Keratinocyte (primary cell): ENCODE measurements at regions not wholly inside any gene's neighbourhood (a gene's known extent, or its start where the extent isn't known, plus 50 kb on each side); places are given as distances from the start of the nearest gene placed in this dataset.

Source experiments
- DNase-seq: peaks from one replicate; pipeline ENCODE4 v3.0.0-alpha.2; 2011; ENCODE audit warnings: low read depth, missing footprints, low spot score
- FAIRE-seq: peaks from 2 replicates; lab custom pipeline; 2011; peaks lifted over from hg19 to GRCh38; lab: Jason Lieb, UNC
- H2AFZ ChIP-seq: 2 replicates; pipeline ENCODE4 v1.6.0; 2012; ENCODE audit warnings: low read length, control low read depth, inconsistent platforms; ENCODE audit not compliant: control insufficient read depth
- H3K27ac ChIP-seq: 2 replicates; pipeline ENCODE4 v1.5.1; 2011; ENCODE audit warnings: low read length; ENCODE audit not compliant: control insufficient read depth, insufficient read depth
- H3K27me3 ChIP-seq: 3 replicates; pipeline ENCODE4 v1.6.0; 2011; ENCODE audit warnings: low read length; ENCODE audit not compliant: control insufficient read depth, insufficient read depth; ENCODE audit errors: extremely low read depth
- H3K36me3 ChIP-seq, 2 experiments: 2 replicates in 1 of 2; 3 replicates in 1 of 2; pipeline ENCODE4 v1.5.1; 2011; ENCODE audit warnings: low read length in 2 of 2, mild to moderate bottlenecking in 1 of 2; ENCODE audit not compliant: control insufficient read depth in 2 of 2, insufficient read depth in 2 of 2; ENCODE audit errors: extremely low read depth in 1 of 2
- H3K4me1 ChIP-seq: 3 replicates; pipeline ENCODE4 v1.5.1; 2011; ENCODE audit warnings: low read length; ENCODE audit not compliant: control insufficient read depth, insufficient read depth; ENCODE audit errors: extremely low read depth
- H3K4me2 ChIP-seq: 3 replicates; pipeline ENCODE4 v1.6.0; 2011; ENCODE audit warnings: low read depth, low read length; ENCODE audit not compliant: control insufficient read depth, insufficient read depth; ENCODE audit errors: extremely low read depth
- H3K4me3 ChIP-seq, 3 experiments: fragments of 200-600 bp in 1 of 3; sonication (generic) in 1 of 3; 2 replicates in 2 of 3; 3 replicates in 1 of 3; pipeline ENCODE4 v1.5.1; 2011 to 2016; ENCODE audit warnings: low read length in 3 of 3, mild to moderate bottlenecking in 3 of 3, control low read depth in 2 of 3, inconsistent platforms in 1 of 3, low read depth in 1 of 3, mixed read lengths in 1 of 3, mixed run types in 1 of 3, moderate library complexity in 1 of 3; ENCODE audit not compliant: control insufficient read depth in 2 of 3, insufficient read depth in 2 of 3; ENCODE audit errors: extremely low read depth in 1 of 3
- H3K79me2 ChIP-seq: 2 replicates; pipeline ENCODE4 v1.6.0; 2012; ENCODE audit warnings: low read length; ENCODE audit not compliant: control insufficient read depth, insufficient read depth
- H3K9ac ChIP-seq: 3 replicates; pipeline ENCODE4 v1.6.0; 2011; ENCODE audit warnings: low read length; ENCODE audit not compliant: control insufficient read depth, insufficient read depth; ENCODE audit errors: extremely low read depth
- H3K9me1 ChIP-seq: 3 replicates; pipeline ENCODE4 v1.6.0; 2011; ENCODE audit warnings: low read length; ENCODE audit not compliant: control insufficient read depth, insufficient read depth; ENCODE audit errors: extremely low read depth
- H3K9me3 ChIP-seq: 2 replicates; pipeline ENCODE4 v1.5.1; 2012; ENCODE audit warnings: low read depth, low read length; ENCODE audit not compliant: control insufficient read depth
- H4K20me1 ChIP-seq: 3 replicates; pipeline ENCODE4 v1.6.0; 2011; ENCODE audit warnings: low read length; ENCODE audit not compliant: control insufficient read depth, insufficient read depth; ENCODE audit errors: extremely low read depth
- EZH2 ChIP-seq: IDR thresholded peaks from one replicate; pipeline ENCODE4 v1.6.1; 2012; ENCODE audit warnings: inconsistent platforms, mild to moderate bottlenecking, low read length, moderate library complexity
- dilution Hi-C: fragments of 300-500 bp; cut with MboI; formaldehyde crosslinking; loops from one replicate; pipeline ENCODE4 v1.7.0; 2020; ENCODE audit warnings: low sequenced_read_pairs; ENCODE audit not compliant: extremely low pct_ligation_motif_present
- TF ChIP-seq, protein P1 (sequence below), 3 experiments: IDR thresholded peaks in 1 of 3; conservative IDR thresholded peaks in 1 of 3; optimal IDR thresholded peaks in 1 of 3; 2 replicates in 2 of 3; 3 replicates in 1 of 3; pipeline versions ENCODE3 to v1.5.1; 2011; ENCODE audit warnings: low read length in 3 of 3, mild to moderate bottlenecking in 3 of 3, moderate library complexity in 2 of 3, control low read depth in 1 of 3, inconsistent platforms in 1 of 3; ENCODE audit not compliant: insufficient read depth in 2 of 3; ENCODE audit errors: extremely low read depth in 1 of 3

DNA sequence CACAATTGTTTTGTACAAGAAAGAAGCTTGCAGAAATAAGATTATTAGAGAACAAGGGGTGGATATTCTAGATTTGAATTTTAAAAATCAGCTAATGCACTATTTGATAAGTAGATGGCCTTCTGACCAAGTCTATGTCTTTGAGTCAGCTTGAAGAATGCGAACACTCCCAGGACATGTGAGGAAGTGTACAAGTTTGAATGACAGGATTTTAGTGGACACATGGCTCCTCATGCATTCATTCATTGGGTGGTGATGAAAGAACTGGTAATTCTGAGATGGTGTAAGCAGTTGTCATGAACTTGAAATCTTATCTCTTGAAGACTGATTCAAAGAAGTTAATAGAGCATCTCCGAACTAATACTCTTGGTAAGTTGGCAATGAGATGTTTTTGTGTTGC lies 548.2 kb upstream of the CNKSR2 start:
- H3K9me3 ChIP-seq: no peaks in the 10 kb centered on the region
- H3K4me1 ChIP-seq: no peaks in the 10 kb centered on the region
- H3K4me3 ChIP-seq: no peak overlapping the region
- no peaks in the 10 kb centered on the region for H3K79me2 ChIP-seq
- no peak for DNase-seq
- no peak overlapping the region for H3K27ac ChIP-seq
- no peak overlapping the region for H2AFZ ChIP-seq
- H4K20me1 ChIP-seq: no peaks in the 10 kb centered on the region
- H3K27me3 ChIP-seq: no peaks in the 10 kb centered on the region
- dilution Hi-C loops: no loop called here
- no peaks in the 10 kb centered on the region for H3K9me1 ChIP-seq
- no peak for FAIRE-seq
- no peaks in the 10 kb centered on the region for H3K36me3 ChIP-seq
- H3K9ac ChIP-seq: no peak overlapping the region
- H3K4me2 ChIP-seq: no peak overlapping the region
- TF ChIP-seq EZH2: no peak
- TF ChIP-seq, protein P1, sequence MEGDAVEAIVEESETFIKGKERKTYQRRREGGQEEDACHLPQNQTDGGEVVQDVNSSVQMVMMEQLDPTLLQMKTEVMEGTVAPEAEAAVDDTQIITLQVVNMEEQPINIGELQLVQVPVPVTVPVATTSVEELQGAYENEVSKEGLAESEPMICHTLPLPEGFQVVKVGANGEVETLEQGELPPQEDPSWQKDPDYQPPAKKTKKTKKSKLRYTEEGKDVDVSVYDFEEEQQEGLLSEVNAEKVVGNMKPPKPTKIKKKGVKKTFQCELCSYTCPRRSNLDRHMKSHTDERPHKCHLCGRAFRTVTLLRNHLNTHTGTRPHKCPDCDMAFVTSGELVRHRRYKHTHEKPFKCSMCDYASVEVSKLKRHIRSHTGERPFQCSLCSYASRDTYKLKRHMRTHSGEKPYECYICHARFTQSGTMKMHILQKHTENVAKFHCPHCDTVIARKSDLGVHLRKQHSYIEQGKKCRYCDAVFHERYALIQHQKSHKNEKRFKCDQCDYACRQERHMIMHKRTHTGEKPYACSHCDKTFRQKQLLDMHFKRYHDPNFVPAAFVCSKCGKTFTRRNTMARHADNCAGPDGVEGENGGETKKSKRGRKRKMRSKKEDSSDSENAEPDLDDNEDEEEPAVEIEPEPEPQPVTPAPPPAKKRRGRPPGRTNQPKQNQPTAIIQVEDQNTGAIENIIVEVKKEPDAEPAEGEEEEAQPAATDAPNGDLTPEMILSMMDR (optimal IDR thresholded peaks at IDR 0.05 in 1 of 3, IDR thresholded peaks at IDR 0.05 in 1 of 3, conservative IDR thresholded peaks at IDR 0.05 in 1 of 3; ENCODE audit: extremely low read depth in 1 of 3, insufficient read depth in 2 of 3, low read length in 3 of 3): no peak

DNA sequence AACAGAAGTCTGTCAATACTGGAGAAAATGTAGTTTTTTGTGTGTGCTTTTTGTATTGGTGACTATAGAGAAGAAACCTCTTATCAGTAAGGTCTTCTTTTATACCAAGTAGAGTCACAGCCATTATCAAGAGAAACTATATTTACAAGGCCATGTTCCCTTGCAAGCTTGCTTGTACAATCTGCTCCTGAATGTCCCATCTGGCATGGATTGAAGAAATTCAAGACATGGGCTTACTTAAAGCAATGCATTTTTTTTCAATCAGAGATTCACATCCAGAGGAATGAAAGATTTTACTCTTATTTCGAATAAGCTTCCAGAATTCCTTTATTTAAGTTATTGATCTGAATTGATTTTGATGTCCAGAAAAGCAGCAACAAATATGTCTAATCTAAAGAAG lies 537.3 kb upstream of the RPS6KA3 start:
- Histone ChIP-seq H3K27me3 (no peaks in the 10 kb centered on the region), H3K36me3 (no peaks in the 10 kb centered on the region), H3K27ac (no peak overlapping the region), H3K4me3 (no peak overlapping the region), H3K9ac (no peak overlapping the region), H3K9me1 (no peaks in the 10 kb centered on the region), H3K4me2 (no peak overlapping the region), H2AFZ (no peak overlapping the region), H4K20me1 (no peaks in the 10 kb centered on the region), H3K9me3 (no peaks in the 10 kb centered on the region), H3K4me1 (no peaks in the 10 kb centered on the region), H3K79me2 (no peaks in the 10 kb centered on the region)
- no peak for TF ChIP-seq EZH2
- TF ChIP-seq, protein P1 (optimal IDR thresholded peaks at IDR 0.05 in 1 of 3, IDR thresholded peaks at IDR 0.05 in 1 of 3, conservative IDR thresholded peaks at IDR 0.05 in 1 of 3; ENCODE audit: extremely low read depth in 1 of 3, insufficient read depth in 2 of 3, low read length in 3 of 3): no peak
- dilution Hi-C loops: no loop called here
- DNase-seq (no peak), FAIRE-seq (no peak)
